ENCODE measurements at regions not wholly inside any gene's neighbourhood (a gene's known extent, or its start where the extent isn't known, plus 50 kb on each side); places are given as distances from the start of the nearest gene placed in this dataset.

DNA sequence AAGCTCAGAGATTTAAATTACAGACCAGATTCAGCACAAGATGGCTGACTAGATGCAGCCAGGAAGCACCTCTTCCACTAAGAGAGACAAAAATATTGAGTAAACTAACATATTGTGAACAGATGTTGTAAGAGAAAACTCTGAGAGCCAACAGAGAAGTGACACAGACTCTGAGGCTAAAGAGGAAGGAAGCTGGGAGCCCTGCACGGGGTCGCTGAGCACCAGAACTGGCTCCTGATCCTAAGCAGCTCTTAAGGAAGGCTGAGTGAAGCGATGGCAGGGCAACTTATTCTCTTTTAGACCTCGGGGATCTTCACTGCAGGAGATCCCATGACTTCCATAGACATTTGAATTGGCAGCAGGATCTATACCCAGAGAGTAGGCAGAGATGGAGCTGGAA lies 578.0 kb upstream of the GRM7 start:
- Histone ChIP-seq H3K9me3 (ENCODE audit: insufficient read depth, low read length) (no peaks in the 10 kb centered on the region), H3K36me3 (ENCODE audit: low read length) (no peaks in the 10 kb centered on the region), H3K27me3 (ENCODE audit: low read length) (no peaks in the 10 kb centered on the region), H3K9ac (ENCODE audit: low read length) (no peak overlapping the region), H3K4me3 (ENCODE audit: insufficient read depth, low read length, poor library complexity, severe bottlenecking) (no peak overlapping the region), H3K4me2 (ENCODE audit: low read depth, low read length, poor library complexity, severe bottlenecking) (no peak overlapping the region), H2AFZ (ENCODE audit: low read depth, low read length, severe bottlenecking) (no peak overlapping the region), H4K20me1 (ENCODE audit: low read depth, low read length) (no peaks in the 10 kb centered on the region), H3F3A (ENCODE audit: insufficient read depth) (no peaks in the 10 kb centered on the region), H3K9me2 (replicated peaks; ENCODE audit: insufficient read depth, low read length) (no peaks in the 10 kb centered on the region), H3K79me2 (ENCODE audit: insufficient read depth, low read length) (no peaks in the 10 kb centered on the region), H3K27ac (ENCODE audit: low read depth, low read length) (no peak overlapping the region)
- TF ChIP-seq EZH2phosphoT487 (conservative IDR thresholded peaks at IDR 0.05; ENCODE audit: low read length) = no peak
- TF ChIP-seq, protein P1, sequence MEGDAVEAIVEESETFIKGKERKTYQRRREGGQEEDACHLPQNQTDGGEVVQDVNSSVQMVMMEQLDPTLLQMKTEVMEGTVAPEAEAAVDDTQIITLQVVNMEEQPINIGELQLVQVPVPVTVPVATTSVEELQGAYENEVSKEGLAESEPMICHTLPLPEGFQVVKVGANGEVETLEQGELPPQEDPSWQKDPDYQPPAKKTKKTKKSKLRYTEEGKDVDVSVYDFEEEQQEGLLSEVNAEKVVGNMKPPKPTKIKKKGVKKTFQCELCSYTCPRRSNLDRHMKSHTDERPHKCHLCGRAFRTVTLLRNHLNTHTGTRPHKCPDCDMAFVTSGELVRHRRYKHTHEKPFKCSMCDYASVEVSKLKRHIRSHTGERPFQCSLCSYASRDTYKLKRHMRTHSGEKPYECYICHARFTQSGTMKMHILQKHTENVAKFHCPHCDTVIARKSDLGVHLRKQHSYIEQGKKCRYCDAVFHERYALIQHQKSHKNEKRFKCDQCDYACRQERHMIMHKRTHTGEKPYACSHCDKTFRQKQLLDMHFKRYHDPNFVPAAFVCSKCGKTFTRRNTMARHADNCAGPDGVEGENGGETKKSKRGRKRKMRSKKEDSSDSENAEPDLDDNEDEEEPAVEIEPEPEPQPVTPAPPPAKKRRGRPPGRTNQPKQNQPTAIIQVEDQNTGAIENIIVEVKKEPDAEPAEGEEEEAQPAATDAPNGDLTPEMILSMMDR (IDR thresholded peaks at IDR 0.05; ENCODE audit: insufficient read depth, low read length, poor library complexity, severe bottlenecking) = no peak

DNA sequence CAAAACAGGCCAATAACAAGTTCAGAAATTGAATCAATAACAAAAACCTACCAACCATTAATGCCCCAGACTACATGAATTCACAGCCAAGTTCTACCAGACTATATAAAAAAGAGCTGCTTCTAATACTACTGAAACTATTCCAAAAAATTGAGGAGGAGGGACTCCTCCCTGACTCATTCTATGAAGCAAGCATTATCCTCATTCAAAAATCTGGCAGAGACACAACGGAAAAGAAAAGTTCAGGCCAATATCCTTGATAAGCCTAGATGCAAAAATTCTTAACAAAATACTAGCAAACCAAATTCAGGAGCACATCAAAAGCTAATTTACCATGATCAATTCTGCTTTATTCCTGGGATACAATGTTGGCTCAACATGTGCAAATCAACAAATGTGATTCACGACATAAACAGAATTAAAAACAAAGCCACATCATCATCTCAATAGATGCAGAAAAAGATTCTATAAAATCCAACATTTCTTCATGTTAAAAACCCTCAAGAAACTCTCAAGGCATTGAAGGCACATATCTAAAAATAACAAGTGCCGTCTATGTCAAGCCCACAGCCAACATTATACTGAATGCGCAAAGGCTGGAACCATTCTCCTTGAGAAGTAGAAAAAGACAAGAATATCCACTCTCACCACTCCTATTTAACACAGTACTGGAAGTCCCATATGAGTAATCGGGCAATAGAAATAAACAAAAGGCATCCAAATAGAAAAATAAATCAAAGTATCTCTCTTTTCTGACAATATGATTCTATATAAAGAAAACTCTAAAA lies 573.6 kb upstream of the GRM7 start:
- no peak for TF ChIP-seq EZH2phosphoT487 (conservative IDR thresholded peaks at IDR 0.05; ENCODE audit: low read length)
- TF ChIP-seq, protein P1 (IDR thresholded peaks at IDR 0.05; ENCODE audit: insufficient read depth, low read length, poor library complexity, severe bottlenecking) = no peak
- Histone ChIP-seq H4K20me1 (ENCODE audit: low read depth, low read length) (no peaks in the 10 kb centered on the region), H3K79me2 (ENCODE audit: insufficient read depth, low read length) (no peaks in the 10 kb centered on the region), H3K9me3 (ENCODE audit: insufficient read depth, low read length) (0 out of 2 replicates have a peak, but pooled peaks cover 3% of the 10 kb centered on the region), H2AFZ (ENCODE audit: low read depth, low read length, severe bottlenecking) (no peak overlapping the region), H3K36me3 (ENCODE audit: low read length) (no peaks in the 10 kb centered on the region), H3K4me2 (ENCODE audit: low read depth, low read length, poor library complexity, severe bottlenecking) (no peak overlapping the region), H3K27me3 (ENCODE audit: low read length) (no peaks in the 10 kb centered on the region), H3F3A (ENCODE audit: insufficient read depth) (no peaks in the 10 kb centered on the region), H3K27ac (ENCODE audit: low read depth, low read length) (no peak overlapping the region), H3K9me2 (replicated peaks; ENCODE audit: insufficient read depth, low read length) (no peaks in the 10 kb centered on the region), H3K9ac (ENCODE audit: low read length) (no peak overlapping the region), H3K4me3 (ENCODE audit: insufficient read depth, low read length, poor library complexity, severe bottlenecking) (no peak overlapping the region)

DNA sequence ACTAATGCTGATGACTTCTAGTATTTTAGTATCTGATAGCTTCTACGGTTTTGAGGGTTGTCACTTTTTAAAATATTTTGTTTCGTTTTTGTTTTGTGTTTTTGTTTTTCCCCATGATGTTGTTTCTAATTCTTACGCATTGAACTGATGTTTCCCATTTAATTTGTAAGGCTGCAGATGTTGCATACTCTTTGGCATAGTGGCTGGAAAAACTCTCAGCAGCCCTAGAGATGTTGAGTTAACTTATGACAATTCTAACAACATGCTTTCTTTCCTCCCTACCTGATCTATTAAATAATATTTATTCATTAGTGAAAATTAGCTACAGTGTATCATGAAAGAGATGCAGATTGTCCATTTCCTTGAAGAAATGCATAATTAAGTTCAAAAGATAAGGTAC lies 559.3 kb upstream of the GRM7 start:
- Histone ChIP-seq H3K27ac (ENCODE audit: low read depth, low read length) (no peak overlapping the region), H4K20me1 (ENCODE audit: low read depth, low read length) (no peaks in the 10 kb centered on the region), H3K4me3 (ENCODE audit: insufficient read depth, low read length, poor library complexity, severe bottlenecking) (no peak overlapping the region), H3K9ac (ENCODE audit: low read length) (no peak overlapping the region), H3K9me2 (replicated peaks; ENCODE audit: insufficient read depth, low read length) (no peaks in the 10 kb centered on the region), H3F3A (ENCODE audit: insufficient read depth) (no peaks in the 10 kb centered on the region), H3K4me2 (ENCODE audit: low read depth, low read length, poor library complexity, severe bottlenecking) (no peak overlapping the region), H3K9me3 (ENCODE audit: insufficient read depth, low read length) (no peaks in the 10 kb centered on the region), H3K27me3 (ENCODE audit: low read length) (no peaks in the 10 kb centered on the region), H2AFZ (ENCODE audit: low read depth, low read length, severe bottlenecking) (no peak overlapping the region), H3K79me2 (ENCODE audit: insufficient read depth, low read length) (no peaks in the 10 kb centered on the region), H3K36me3 (ENCODE audit: low read length) (no peaks in the 10 kb centered on the region)
- TF ChIP-seq EZH2phosphoT487 (conservative IDR thresholded peaks at IDR 0.05; ENCODE audit: low read length) = no peak

GRCh38 chr3:6315906-6316305 lies 545.0 kb upstream of the GRM7 start:
- no peak overlapping the region for H3K4me2 ChIP-seq (ENCODE audit: low read depth, low read length, poor library complexity, severe bottlenecking)
- H3K36me3 ChIP-seq (ENCODE audit: low read length) = no peaks in the 10 kb centered on the region
- H3K9me3 ChIP-seq (ENCODE audit: insufficient read depth, low read length) = no peaks in the 10 kb centered on the region
- H3K4me3 ChIP-seq (ENCODE audit: insufficient read depth, low read length, poor library complexity, severe bottlenecking) = no peak overlapping the region
- no peaks in the 10 kb centered on the region for H3F3A ChIP-seq (ENCODE audit: insufficient read depth)
- H3K79me2 ChIP-seq (ENCODE audit: insufficient read depth, low read length) = no peaks in the 10 kb centered on the region
- no peak overlapping the region for H2AFZ ChIP-seq (ENCODE audit: low read depth, low read length, severe bottlenecking)
- no peak for TF ChIP-seq EZH2phosphoT487 (conservative IDR thresholded peaks at IDR 0.05; ENCODE audit: low read length)
- TF ChIP-seq, protein P1 (IDR thresholded peaks at IDR 0.05; ENCODE audit: insufficient read depth, low read length, poor library complexity, severe bottlenecking) = no peak
- H4K20me1 ChIP-seq (ENCODE audit: low read depth, low read length) = no peaks in the 10 kb centered on the region
- no peak overlapping the region for H3K27ac ChIP-seq (ENCODE audit: low read depth, low read length)
- H3K9ac ChIP-seq (ENCODE audit: low read length) = no peak overlapping the region
- H3K9me2 ChIP-seq (replicated peaks; ENCODE audit: insufficient read depth, low read length) = no peaks in the 10 kb centered on the region
- no peaks in the 10 kb centered on the region for H3K27me3 ChIP-seq (ENCODE audit: low read length)
